DMS153 treated with DMSO at 0.1 percent for 48 hours (cell line): ENCODE measurements at regions not wholly inside any gene's neighbourhood (a gene's known extent, or its start where the extent isn't known, plus 50 kb on each side); places are given as distances from the start of the nearest gene placed in this dataset.

Source experiments
- DNase-seq: peaks from one replicate; lab custom pipeline; 2025; ENCODE audit not compliant: unreplicated experiment; lab: John Stamatoyannopoulos, UW

- DNase-seq, result no peak
Observed at GRCh38 chr20:54272901-54273488, 65.1 kb downstream of the PFDN4 start.

GRCh38 chr20:54275359-54276111, 67.6 kb downstream of the PFDN4 start:
- no peak for DNase-seq

DNA sequence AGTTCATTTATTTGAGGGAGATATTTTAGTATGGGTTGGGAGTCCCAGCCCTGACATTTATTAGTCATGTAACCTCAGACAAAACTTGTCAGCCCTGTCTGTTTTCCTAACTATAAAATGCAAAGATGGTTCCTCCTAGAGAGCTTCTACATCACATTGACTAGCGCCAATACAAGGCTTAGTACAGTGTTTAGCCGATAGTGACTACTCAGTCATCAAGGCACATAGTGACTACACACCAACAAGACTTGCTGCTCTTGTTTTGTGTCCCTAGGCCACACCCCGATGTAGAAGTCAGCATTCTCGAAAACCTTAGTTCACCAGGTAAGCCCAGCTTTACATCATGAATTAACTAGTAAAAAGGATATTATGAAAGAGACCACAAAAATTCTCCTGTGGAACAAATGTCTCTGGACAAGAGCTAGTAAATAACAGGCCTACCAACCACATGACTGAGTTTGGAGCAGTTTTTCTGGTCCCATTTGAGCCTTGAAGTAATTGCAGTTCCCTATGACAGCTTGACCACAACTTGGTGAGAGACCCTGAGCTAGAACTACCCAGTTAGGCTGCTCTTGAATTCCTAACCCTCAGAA, 68.8 kb downstream of the PFDN4 start:
- no peak for DNase-seq

- DNase-seq, result no peak
Observed at GRCh38 chr20:54278262-54278661, 70.4 kb downstream of the PFDN4 start.

DNA sequence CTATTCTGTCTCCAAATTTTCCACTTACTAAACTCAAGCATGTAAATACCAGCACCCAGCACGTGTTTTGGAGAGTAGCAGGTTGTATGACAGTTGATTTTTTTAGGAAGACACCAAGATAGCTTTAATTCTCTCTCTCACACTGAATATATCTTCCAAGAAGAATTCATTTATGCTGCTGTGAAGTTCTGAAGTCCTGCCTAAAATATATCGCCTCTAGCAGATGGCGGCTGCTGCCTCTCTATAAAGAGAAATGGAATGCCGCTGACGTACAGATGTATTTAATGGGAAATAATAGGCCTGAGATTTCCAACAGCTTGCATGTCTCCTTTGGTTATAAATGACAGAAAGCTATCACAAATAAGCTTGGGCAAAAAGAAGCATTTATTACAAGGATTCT, 74.7 kb downstream of the PFDN4 start:
- no peak for DNase-seq

- DNase-seq, result no peak
Observed at GRCh38 chr20:54283253-54283652, 75.4 kb downstream of the PFDN4 start.

GRCh38 chr20:54284928-54285704, 77.2 kb downstream of the PFDN4 start:
- no peak for DNase-seq

DNA sequence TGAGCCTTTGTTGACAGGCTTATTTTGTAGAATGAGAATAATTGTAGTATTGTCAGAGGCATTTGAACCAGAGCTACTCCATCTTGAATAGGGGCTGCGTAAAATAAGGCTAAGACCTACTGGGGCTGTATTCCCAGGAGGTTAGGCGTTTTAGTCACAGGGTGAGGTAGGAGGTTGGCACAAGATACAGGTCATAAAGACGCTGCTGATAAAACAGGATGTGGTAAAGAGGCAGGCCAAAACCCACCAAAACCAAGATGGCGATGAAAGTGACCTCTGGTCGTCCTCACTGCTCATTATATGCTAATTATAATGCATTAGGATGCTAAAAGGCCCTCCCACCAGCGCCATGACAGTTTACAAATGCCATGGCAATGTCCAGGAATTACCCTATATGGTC, 82.7 kb downstream of the PFDN4 start:
- DNase-seq, result no peak

DNA sequence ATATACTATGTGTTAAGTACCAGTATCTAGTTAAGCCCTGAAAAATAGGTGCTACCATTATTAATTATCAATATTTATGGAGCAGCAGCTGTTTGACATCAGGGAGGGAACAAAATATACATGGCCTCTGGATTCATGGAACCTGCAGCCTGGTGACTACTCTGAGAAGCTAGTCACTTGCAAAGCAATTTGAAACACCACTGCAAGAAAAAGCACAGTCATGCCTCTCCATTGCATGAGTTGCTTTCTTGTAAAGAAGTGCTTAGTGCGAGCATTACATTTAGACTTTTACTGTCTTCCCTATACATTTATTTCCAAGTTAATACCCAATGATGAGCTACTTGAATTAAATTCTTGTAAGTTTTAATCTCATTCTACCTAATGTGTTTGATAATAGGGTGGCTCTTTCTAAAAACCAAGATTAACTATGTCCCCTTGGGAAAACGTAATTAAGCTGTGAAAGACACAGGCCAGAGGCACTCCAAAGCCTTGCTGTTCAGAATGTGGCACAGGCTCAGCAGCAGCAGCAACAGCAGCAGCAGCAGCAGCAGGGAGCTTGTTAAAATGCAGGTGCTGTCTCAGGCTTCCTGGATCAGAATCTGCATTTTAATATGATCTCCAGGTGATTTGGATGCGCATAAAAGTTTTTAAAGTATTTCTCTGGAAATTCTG, 83.6 kb downstream of the PFDN4 start:
- DNase-seq, result no peak

GRCh38 chr20:54292185-54292584, 84.3 kb downstream of the PFDN4 start:
- no peak for DNase-seq

DNA sequence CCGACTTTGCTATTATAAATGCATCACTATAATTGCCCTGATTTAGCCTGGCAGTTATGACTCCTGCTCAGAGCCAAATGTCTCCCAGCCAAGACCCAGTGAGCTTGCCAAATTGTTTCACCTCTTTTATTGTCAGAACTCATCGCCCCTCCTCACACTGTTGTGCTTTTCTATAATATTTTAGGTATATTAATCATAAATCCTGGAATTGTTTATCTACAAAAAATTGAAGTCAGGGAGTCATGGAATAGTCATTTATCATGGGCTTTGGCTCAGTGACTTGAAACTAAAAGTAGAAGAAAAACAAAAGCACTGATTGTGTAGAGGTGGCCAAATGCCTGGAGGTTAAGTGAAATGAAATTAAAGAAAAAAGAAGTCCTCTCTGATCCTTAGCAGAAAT, 85.6 kb downstream of the PFDN4 start:
- DNase-seq, result no peak

DNA sequence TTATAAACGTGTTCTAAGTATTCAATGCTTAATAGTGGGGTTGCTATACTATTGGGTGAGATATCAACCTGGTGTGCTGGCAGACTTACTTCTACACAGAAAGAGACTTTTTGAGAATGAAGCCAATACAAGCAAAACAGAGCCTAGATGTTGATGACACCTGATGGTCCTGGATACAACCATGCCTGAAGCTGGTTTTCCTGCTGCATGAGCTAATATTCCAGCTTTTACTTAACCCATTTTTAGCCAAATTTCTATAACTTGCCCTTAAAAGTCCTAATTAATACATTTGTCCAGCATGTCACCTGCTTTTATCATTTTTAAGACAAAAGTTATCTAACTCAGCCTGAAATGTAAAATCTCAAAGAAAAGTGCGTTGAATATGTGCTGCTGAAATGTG, 86.2 kb downstream of the PFDN4 start:
- DNase-seq, result no peak

- DNase-seq, result no peak
Observed at GRCh38 chr20:54295686-54296085, 87.8 kb downstream of the PFDN4 start.

DNA sequence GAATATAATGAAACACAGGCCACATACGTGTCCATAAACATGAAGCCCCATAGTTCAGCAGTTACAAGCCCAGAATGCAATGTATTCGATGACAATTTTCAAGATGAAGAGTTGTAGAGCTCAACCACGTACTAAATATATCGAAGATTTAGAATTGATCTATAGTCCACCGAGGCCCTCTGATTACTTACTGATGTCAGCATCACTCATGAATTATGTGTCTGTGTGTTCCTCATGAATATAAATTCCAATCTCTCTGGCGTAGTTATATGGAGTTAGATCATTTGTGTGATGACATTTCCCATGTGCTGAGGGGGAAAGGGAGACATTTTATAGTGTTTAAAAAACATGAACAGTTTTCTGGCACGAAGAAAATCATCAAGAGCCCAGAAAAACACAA, 97.5 kb downstream of the PFDN4 start:
- no peak for DNase-seq

GRCh38 chr20:54306985-54307710, 99.3 kb downstream of the PFDN4 start:
- DNase-seq, result no peak

- no peak for DNase-seq
Observed at GRCh38 chr20:54308804-54309203, 100.9 kb downstream of the PFDN4 start.

GRCh38 chr20:54318892-54319291, 111.0 kb downstream of the PFDN4 start:
- no peak for DNase-seq

DNA sequence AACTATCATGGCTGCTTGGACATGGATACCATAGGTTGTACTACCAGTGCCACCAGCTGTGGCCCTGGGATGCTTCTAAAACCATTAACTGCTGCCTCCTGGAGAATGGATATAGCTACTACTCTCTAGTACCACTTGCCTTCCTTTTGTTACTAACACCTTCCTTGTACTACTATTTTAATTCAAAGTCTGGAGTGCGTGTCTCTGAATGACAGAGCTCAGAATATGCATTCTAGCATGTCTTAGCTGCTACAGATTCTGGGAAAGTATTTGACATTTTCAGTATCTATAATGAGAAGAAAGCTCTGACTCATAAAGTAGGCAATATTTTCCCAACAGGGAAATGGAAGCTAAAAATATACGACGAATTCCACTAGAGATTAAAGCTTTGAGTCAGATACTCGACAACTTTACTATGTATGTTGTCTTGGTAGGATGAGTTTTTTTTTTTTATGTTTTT, 112.3 kb downstream of the PFDN4 start:
- no peak for DNase-seq

DNA sequence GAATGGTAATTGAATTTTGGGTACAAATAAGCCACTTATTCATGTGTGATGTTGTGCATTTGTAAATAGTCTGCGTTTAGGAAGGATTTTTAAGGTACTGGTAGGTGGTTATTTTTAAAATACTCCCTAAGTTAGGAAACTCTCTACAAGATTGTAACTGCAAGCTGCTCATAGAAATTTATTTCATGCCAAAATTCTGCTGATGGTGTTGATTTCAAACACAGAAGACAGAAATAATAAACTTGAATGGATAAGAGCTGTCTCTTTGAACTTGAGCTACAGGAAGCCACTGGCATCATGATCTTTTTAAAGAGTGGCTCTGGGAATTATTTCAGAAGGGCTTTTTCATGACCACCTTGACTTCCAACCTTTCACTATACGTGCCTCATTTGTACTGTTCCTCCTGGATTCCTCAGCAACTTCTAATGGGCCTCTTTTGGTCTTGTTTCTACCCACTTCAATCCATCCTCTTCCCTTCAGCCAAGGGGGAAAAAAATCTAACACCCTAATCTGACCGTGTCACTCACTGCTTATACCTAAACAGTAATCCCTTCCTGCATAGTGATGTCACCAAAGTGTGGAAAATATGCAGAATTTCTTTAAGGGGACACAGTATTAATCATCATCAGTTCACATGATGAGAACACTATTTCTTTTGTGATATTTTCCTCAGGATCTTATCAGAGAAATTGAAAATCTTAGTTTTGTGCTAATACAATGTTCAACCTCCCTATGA, 113.6 kb downstream of the PFDN4 start:
- no peak for DNase-seq

GRCh38 chr20:54323227-54323734, 115.4 kb downstream of the PFDN4 start:
- no peak for DNase-seq
